Aorta (tissue), 5 donors: ENCODE measurements at regions not wholly inside any gene's neighbourhood (a gene's known extent, or its start where the extent isn't known, plus 50 kb on each side); places are given as distances from the start of the nearest gene placed in this dataset.

Experiments
- ATAC-seq: fragments of 200-7000 bp; cut with Tn5 transposase; one replicate; pipeline ENCODE4 v1.9.1; 2022; ENCODE audit warnings: moderate library complexity; ENCODE audit not compliant: low FRiP score
- DNase-seq, 2 donors: peaks; one replicate each; pipeline ENCODE4 v3.0.0-alpha.2; 2020
- H3K27ac ChIP-seq, 2 donors: one replicate each; pipeline ENCODE4 v1.5.1; 2013; ENCODE audit warnings: low read length in 2 of 2, mild to moderate bottlenecking in 2 of 2, moderate library complexity in 2 of 2, control low read depth in 1 of 2, inconsistent platforms in 1 of 2, low read depth in 1 of 2
- H3K27me3 ChIP-seq, 2 donors: one replicate each; pipeline ENCODE4 v1.6.1; 2013; ENCODE audit warnings: control low read depth in 1 of 2, low read length in 1 of 2, mild to moderate bottlenecking in 1 of 2, moderate library complexity in 1 of 2; ENCODE audit not compliant: insufficient read depth in 2 of 2, control insufficient read depth in 1 of 2
- H3K36me3 ChIP-seq, 2 donors: one replicate each; pipeline ENCODE4 v1.6.1; 2013; ENCODE audit warnings: control low read depth in 1 of 2, low read length in 1 of 2, mild to moderate bottlenecking in 1 of 2; ENCODE audit not compliant: insufficient read depth in 2 of 2, control insufficient read depth in 1 of 2
- H3K4me1 ChIP-seq, 2 donors: one replicate each; pipeline ENCODE4 v1.6.1; 2013; ENCODE audit warnings: low read length in 2 of 2, control low read depth in 1 of 2, mild to moderate bottlenecking in 1 of 2, moderate library complexity in 1 of 2; ENCODE audit not compliant: insufficient read depth in 2 of 2, control insufficient read depth in 1 of 2
- H3K4me3 ChIP-seq, 2 donors: one replicate each; pipeline ENCODE4 v1.5.1; 2013; ENCODE audit warnings: low read length in 2 of 2, control low read depth in 1 of 2, mild to moderate bottlenecking in 1 of 2
- H3K9me3 ChIP-seq: one replicate; pipeline ENCODE4 v1.6.1; 2013; ENCODE audit warnings: mild to moderate bottlenecking, low read length; ENCODE audit not compliant: control insufficient read depth
- WGBS, 2 donors: extraction: QIAGEN DNeasy Blood & Tissue Kit; methylation state at CpG; one replicate each; pipeline ENCODE4 v1.1.7; 2013; 5-methylcytosine and 5-hydroxymethylcytosine counted together
- intact Hi-C, 2 donors: fragments of 100-400 bp; cut with DNase I; formaldehyde crosslinking; loops; one replicate each; pipeline versions ENCODE4 v1.14.2 to v1.15.0; 2022
- donor health status: healthy with polysubstance abuse.
- donor health status: Bipolar disorder and iron deficiency.
- donor health status: DM: no; HTN: no; CAD: no.
- donor health status: DM: no; HTN: no; CAD: no.
- donor health status: DM: yes; HTN: yes; CAD: no.

GRCh38 chr3:189109145-189109544, 62.6 kb upstream of the TPRG1 start:
- intact Hi-C loops: no loop called here
- WGBS, 2 donors: 85 to 88% methylated on average over 8 of the region's 8 CpGs
- no peaks in the 10 kb centered on the region for H3K4me1 ChIP-seq
- H3K4me3 ChIP-seq: no peak overlapping the region
- no peak for ATAC-seq
- no peaks in the 10 kb centered on the region for H3K27me3 ChIP-seq
- no peaks in the 10 kb centered on the region for H3K9me3 ChIP-seq
- H3K36me3 ChIP-seq: peaks cover 0 to 2% of the 10 kb centered on the region in 2 donors
- no peak for DNase-seq
- no peak overlapping the region for H3K27ac ChIP-seq

GRCh38 chr3:189117087-189117486, 54.7 kb upstream of the TPRG1 start:
- 91 to 98% methylated on average over 1 of the region's 1 CpG for WGBS, 2 donors
- Histone ChIP-seq H3K27ac (no peak overlapping the region), H3K36me3 (no peaks in the 10 kb centered on the region), H3K9me3 (no peaks in the 10 kb centered on the region), H3K4me3 (no peak overlapping the region), H3K4me1 (no peaks in the 10 kb centered on the region), H3K27me3 (no peaks in the 10 kb centered on the region)
- ATAC-seq (no peak), DNase-seq (no peak)
- intact Hi-C loops: no loop called here

GRCh38 chr3:189118896-189119295, 52.9 kb upstream of the TPRG1 start:
- WGBS, 2 donors: 99 to 100% methylated on average over 1 of the region's 1 CpG
- intact Hi-C loops: no loop called here
- no peaks in the 10 kb centered on the region for H3K4me1 ChIP-seq

GRCh38 chr3:189119950-189120349, 51.8 kb upstream of the TPRG1 start:
- Histone ChIP-seq H3K27ac (no peak overlapping the region), H3K4me1 (peaks cover 0 to 1% of the 10 kb centered on the region in 2 donors), H3K4me3 (no peak overlapping the region), H3K36me3 (no peaks in the 10 kb centered on the region), H3K27me3 (no peaks in the 10 kb centered on the region), H3K9me3 (no peaks in the 10 kb centered on the region)
- intact Hi-C loops: no loop called here
- WGBS, 2 donors: 85 to 88% methylated on average over 3 of the region's 3 CpGs
- ATAC-seq (no peak), DNase-seq (no peak)

More at GRCh38 chr3:189118896-189119295, 52.9 kb upstream of the TPRG1 start:
- no peaks in the 10 kb centered on the region for H3K9me3 ChIP-seq
- H3K4me3 ChIP-seq: no peak overlapping the region
- H3K27ac ChIP-seq: no peak overlapping the region
- no peaks in the 10 kb centered on the region for H3K36me3 ChIP-seq
- DNase-seq: no peak
- ATAC-seq: no peak
- H3K27me3 ChIP-seq: no peaks in the 10 kb centered on the region

- H3K4me3 ChIP-seq: no peak overlapping the region
- H3K27ac ChIP-seq: no peak overlapping the region
- WGBS, 2 donors: 90 to 92% methylated on average over 2 of the region's 2 CpGs
- no peaks in the 10 kb centered on the region for H3K36me3 ChIP-seq
- ATAC-seq: no peak
- no peaks in the 10 kb centered on the region for H3K27me3 ChIP-seq
- no peaks in the 10 kb centered on the region for H3K9me3 ChIP-seq
- DNase-seq: no peak
- H3K4me1 ChIP-seq: peaks cover 0 to 1% of the 10 kb centered on the region in 2 donors
- intact Hi-C loops: no loop called here
These were observed 50.7 kb upstream of the TPRG1 start for GRCh38 chr3:189121092-189121491.
